Endodermal cell (in vitro differentiated cells): ENCODE measurements at regions not wholly inside any gene's neighbourhood (a gene's known extent, or its start where the extent isn't known, plus 50 kb on each side); places are given as distances from the start of the nearest gene placed in this dataset.

Experiments used
- DNase-seq: peaks from one replicate; pipeline ENCODE4 v3.0.0-alpha.2; 2017
- H3K27ac ChIP-seq: 2 replicates; pipeline ENCODE4 v1.5.1; 2013; ENCODE audit warnings: mild to moderate bottlenecking, low read depth, low read length, moderate library complexity
- H3K27me3 ChIP-seq: 2 replicates; pipeline ENCODE4 v1.6.1; 2013; ENCODE audit warnings: mild to moderate bottlenecking, low read length, moderate library complexity; ENCODE audit not compliant: insufficient read depth, control insufficient read depth, poor library complexity, severe bottlenecking
- H3K36me3 ChIP-seq: 2 replicates; pipeline ENCODE4 v1.7.0; 2013; ENCODE audit warnings: mild to moderate bottlenecking, low read length, moderate library complexity; ENCODE audit not compliant: control insufficient read depth, insufficient read depth
- H3K4me1 ChIP-seq: one replicate; pipeline ENCODE4 v1.7.0; 2013; ENCODE audit warnings: low read length; ENCODE audit not compliant: control insufficient read depth, insufficient read depth
- H3K4me3 ChIP-seq: 2 replicates; pipeline ENCODE4 v1.5.1; 2013; ENCODE audit warnings: mild to moderate bottlenecking, low read length, moderate library complexity
- H3K9ac ChIP-seq: 2 replicates; pipeline ENCODE4 v1.6.1; 2013; ENCODE audit warnings: mild to moderate bottlenecking, low read length, moderate library complexity; ENCODE audit not compliant: poor library complexity, severe bottlenecking; ENCODE audit errors: extremely low read depth
- H3K9me3 ChIP-seq: 2 replicates; pipeline ENCODE4 v1.6.1; 2013; ENCODE audit warnings: mild to moderate bottlenecking, low read length, moderate library complexity; ENCODE audit not compliant: control insufficient read depth
- H3K27ac Mint-ChIP-seq: 2 replicates; pipeline ENCODE4 v1.8.0; 2020; ENCODE audit warnings: mixed read lengths
- H3K27me3 Mint-ChIP-seq: 2 replicates; pipeline ENCODE4 v1.8.0; 2021; ENCODE audit warnings: mild to moderate bottlenecking, mixed read lengths; ENCODE audit not compliant: insufficient read depth
- H3K36me3 Mint-ChIP-seq: 2 replicates; pipeline ENCODE4 v1.8.0; 2020; ENCODE audit warnings: low read depth, mixed read lengths
- H3K4me1 Mint-ChIP-seq: 2 replicates; pipeline ENCODE4 v1.8.0; 2020; ENCODE audit warnings: mixed read lengths
- H3K4me3 Mint-ChIP-seq: 2 replicates; pipeline ENCODE4 v1.8.0; 2020; ENCODE audit warnings: mild to moderate bottlenecking, moderate library complexity, mixed read lengths
- H3K9me3 Mint-ChIP-seq: 2 replicates; pipeline ENCODE4 v1.8.0; 2020; ENCODE audit warnings: mild to moderate bottlenecking, mixed read lengths
- WGBS, 2 experiments: methylation state at CpG; one replicate each; pipeline versions ENCODE4 v1.1.5 to v1.1.7; 2013; ENCODE audit warnings: missing lambda C conversion rate in 2 of 2, mixed read lengths in 1 of 2; ENCODE audit not compliant: insufficient coverage in 1 of 2, insufficient read length in 1 of 2; 5-methylcytosine and 5-hydroxymethylcytosine counted together
- TF ChIP-seq, protein P1 (sequence below): fragments of 200-600 bp; sonication (generic); conservative IDR thresholded peaks from 2 replicates; pipeline ENCODE4 v1.5.0; 2021; ENCODE audit warnings: antibody characterized with exemption, mild to moderate bottlenecking

DNA sequence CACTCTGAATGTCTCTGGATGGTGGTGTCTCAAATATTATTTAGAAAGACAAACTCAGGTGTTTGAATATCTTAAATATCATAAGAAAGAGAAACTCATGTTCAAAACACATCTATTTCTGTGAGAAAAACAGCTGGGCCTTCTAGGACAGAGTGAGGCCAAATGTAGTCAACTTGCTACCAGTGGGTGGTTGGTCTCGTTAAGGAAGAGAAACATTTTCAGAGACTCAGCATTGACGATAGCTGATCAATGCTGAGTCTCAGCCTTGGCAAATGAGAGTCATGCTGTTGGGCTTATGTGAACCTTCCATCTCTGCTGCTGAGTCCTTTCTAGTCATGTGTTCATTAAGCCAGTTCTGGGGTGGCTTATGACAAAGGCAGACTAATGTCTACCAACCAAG, 418.0 kb downstream of the CETN3 start:
- peaks cover 1% of the 10 kb centered on the region for H3K27me3 Mint-ChIP-seq
- H3K4me1 Mint-ChIP-seq, result peaks cover 38% of the 10 kb centered on the region
- no peaks in the 10 kb centered on the region for H3K36me3 Mint-ChIP-seq
- Histone ChIP-seq H3K9ac (no peak overlapping the region), H3K36me3 (no peaks in the 10 kb centered on the region), H3K27ac (no peak overlapping the region), H3K4me3 (no peak overlapping the region), H3K9me3 (no peaks in the 10 kb centered on the region), H3K4me1 (peaks cover 10% of the 10 kb centered on the region), H3K27me3 (no peaks in the 10 kb centered on the region)
- DNase-seq, result no peak
- peaks cover 3% of the 10 kb centered on the region for H3K9me3 Mint-ChIP-seq
- TF ChIP-seq, protein P1, sequence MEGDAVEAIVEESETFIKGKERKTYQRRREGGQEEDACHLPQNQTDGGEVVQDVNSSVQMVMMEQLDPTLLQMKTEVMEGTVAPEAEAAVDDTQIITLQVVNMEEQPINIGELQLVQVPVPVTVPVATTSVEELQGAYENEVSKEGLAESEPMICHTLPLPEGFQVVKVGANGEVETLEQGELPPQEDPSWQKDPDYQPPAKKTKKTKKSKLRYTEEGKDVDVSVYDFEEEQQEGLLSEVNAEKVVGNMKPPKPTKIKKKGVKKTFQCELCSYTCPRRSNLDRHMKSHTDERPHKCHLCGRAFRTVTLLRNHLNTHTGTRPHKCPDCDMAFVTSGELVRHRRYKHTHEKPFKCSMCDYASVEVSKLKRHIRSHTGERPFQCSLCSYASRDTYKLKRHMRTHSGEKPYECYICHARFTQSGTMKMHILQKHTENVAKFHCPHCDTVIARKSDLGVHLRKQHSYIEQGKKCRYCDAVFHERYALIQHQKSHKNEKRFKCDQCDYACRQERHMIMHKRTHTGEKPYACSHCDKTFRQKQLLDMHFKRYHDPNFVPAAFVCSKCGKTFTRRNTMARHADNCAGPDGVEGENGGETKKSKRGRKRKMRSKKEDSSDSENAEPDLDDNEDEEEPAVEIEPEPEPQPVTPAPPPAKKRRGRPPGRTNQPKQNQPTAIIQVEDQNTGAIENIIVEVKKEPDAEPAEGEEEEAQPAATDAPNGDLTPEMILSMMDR, result no peak
- no peak overlapping the region for H3K4me3 Mint-ChIP-seq
- WGBS, 2 experiments, result 96 to 100% methylated on average over 1 to 2 of the region's 2 CpGs
- H3K27ac Mint-ChIP-seq, result no peak overlapping the region

- Mint-ChIP-seq H3K27ac (no peak overlapping the region), H3K9me3 (peaks cover 4% of the 10 kb centered on the region), H3K4me3 (no peak overlapping the region), H3K36me3 (peaks cover 2% of the 10 kb centered on the region), H3K4me1 (peaks cover 38% of the 10 kb centered on the region), H3K27me3 (no peaks in the 10 kb centered on the region)
- H3K36me3 ChIP-seq, result no peaks in the 10 kb centered on the region
- TF ChIP-seq, protein P1, result no peak
- H3K27ac ChIP-seq, result no peak overlapping the region
- DNase-seq, result no peak
- H3K4me3 ChIP-seq, result no peak overlapping the region
- H3K4me1 ChIP-seq, result peaks cover 10% of the 10 kb centered on the region
- H3K27me3 ChIP-seq, result no peaks in the 10 kb centered on the region
- no peaks in the 10 kb centered on the region for H3K9me3 ChIP-seq
- H3K9ac ChIP-seq, result no peak overlapping the region
Measured at GRCh38 chr5:89989776-89990175, 419.8 kb downstream of the CETN3 start.

DNA sequence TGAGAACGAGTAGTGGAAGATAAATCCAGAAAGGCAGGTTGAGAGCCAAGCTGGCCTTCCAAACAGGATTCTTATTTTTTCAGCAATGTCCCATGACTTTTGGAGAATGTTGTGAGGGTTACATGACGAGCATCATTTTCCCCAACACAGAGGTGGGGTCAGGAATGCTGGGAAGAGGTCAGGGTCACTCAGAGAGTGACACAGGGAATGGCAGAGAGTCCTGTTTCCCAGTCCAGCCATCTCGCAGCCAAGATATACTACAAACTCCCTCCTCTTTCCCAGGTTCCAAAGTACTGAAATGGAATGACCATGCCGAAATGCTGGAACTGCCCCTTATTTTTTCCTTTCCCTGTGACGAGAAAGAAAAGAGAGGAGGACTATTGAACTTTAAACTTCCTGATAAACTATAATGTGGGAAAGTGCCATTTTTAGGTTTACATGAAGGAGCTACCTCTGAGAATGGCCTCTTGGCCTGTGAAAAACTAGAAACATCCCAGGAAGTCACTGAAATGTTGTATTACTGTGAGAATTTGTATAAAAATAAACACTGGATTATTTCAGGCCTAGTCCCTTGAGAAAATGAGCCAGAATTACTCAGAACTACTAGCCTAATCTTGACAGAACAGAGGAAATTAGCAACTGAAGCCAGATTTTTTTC, 420.4 kb downstream of the CETN3 start:
- Histone ChIP-seq H3K9ac (no peak overlapping the region), H3K27ac (peak overlapping the region; percentile 41)

More for the DNA sequence above, 420.4 kb downstream of the CETN3 start:
- Mint-ChIP-seq H3K36me3 (peaks cover 2% of the 10 kb centered on the region), H3K4me1 (peaks cover 34% of the 10 kb centered on the region), H3K27ac (no peak overlapping the region), H3K27me3 (no peaks in the 10 kb centered on the region), H3K9me3 (peaks cover 4% of the 10 kb centered on the region), H3K4me3 (no peak overlapping the region)
- Histone ChIP-seq H3K36me3 (no peaks in the 10 kb centered on the region), H3K4me1 (peaks cover 10% of the 10 kb centered on the region), H3K9me3 (no peaks in the 10 kb centered on the region), H3K4me3 (no peak overlapping the region), H3K27me3 (no peaks in the 10 kb centered on the region)
- TF ChIP-seq, protein P1, result no peak
- WGBS, 2 experiments, result 90 to 100% methylated on average over 1 to 4 of the region's 5 CpGs
- DNase-seq, result no peak
